DMS 273 treated with DMSO at 0.1 percent for 48 hours (cell line): ENCODE measurements at regions not wholly inside any gene's neighbourhood (a gene's known extent, or its start where the extent isn't known, plus 50 kb on each side); places are given as distances from the start of the nearest gene placed in this dataset.

Experiments used
- DNase-seq: peaks from one replicate; lab custom pipeline; 2025; lab: John Stamatoyannopoulos, UW

DNA sequence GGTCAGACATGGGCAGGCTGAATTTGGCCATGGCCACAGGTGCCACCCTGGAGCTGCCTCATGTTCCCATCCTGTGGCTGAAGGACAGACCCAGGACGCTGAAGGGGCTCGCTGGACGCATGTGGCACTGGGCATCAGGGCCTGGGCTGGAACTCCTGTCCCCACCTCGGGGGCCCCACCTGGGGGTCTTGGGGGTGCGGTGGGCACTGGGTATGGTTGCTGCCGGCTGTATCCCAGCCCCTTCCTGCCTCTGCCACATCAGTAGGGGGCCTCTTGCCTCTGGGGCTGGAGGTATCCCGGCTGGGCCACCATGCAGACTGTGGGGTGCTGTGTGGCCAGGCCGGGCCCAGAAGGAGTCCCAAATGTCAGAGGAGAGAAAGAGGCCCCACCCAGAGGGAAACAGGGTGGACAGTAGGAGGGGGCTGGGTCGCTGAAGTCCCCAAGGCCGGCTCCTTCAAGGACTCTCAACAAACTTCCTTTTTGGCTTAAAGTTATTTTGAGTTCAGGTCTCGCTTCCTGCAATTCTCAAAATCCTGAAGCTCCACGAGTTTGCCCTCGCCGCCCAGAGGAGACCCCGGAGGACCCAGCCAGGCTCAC lies 78.7 kb downstream of the SIK1 start:
- DNase-seq, result no peak

DNA sequence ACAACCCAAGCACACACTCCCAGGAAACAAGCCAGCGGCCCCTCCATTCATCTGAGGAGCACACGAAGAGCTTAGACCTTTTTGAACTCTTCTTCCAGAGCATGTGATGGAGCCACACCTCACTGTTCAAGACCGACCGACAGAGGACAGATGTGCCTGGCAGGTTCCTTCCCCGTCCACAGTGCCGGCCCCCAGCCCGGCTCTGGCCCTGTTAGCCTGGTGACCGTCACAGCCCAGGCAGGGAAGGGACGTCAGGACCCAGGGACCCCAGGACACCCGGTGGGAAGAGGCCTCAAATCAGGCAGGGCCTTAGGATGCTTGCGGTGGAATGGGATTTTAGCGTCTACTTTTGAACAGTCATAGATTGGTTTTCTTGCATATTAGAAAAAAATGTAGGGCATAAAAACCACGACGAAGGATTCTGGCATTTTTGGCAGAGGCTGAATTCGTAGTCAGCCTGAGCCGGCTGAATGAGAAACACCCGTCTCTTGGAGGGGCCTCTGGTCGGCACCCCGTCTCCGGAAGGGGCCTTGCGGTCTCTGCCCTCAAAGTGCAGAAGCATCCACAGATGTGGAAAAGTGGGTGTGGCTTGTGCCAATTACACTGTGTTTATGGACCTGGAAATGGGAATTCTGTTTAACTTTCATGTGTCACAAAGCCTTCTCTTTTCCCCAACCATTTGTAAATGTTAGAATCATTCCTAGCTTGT lies 79.3 kb downstream of the SIK1 start:
- DNase-seq, result no peak

DNA sequence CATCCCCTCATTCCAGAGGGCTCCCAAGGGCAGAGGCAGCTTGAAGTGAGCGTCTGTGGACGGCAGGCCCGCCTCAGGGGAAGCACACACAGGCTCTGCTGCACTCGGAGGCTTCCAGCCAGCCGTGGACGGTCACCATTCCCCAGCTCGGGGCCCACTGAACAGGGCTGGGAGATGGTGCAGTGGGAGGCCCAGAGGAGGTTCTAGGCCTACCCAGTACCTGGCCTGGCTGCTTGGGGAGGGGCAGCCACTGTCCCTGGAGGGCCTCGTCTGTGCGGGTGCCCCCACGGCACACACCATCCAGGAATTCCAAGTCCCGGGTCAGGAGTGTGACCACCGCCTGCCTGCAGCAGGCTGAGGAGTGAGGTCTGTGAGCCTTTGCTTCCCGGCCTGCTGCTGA lies 80.4 kb downstream of the SIK1 start:
- DNase-seq, result no peak

DNA sequence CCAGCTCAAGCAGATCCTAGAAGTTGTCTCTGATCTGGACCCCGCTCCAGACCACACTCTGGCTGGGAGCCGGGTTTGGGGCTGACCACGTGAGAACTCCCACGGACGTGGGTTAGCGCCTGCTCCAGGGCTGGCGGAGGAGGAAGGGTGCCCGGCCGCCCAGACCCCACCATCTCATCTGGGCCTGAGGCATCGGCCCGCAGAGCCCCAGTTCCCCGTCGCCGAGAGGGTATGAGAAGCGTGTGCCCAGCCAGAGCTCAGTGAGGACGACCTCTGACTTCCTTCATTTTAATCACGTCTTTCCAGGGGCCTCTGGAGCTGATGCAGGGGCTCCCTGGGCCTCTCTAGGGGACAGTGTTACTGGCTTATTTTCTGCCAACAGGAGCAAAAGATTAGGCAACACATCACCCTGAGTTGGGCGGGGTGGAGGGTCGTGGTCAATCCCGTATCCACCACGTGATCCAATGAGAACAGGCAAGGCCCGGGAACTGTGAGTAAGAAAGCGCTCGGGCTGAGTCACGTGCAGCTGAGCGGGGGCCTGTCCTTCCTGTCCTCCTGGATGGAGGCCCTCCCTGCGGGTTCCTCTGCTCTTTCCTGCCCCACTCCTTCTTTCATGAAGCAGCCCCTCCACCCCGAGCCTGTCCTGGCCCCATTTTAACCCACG lies 81.1 kb downstream of the SIK1 start:
- no peak for DNase-seq

DNA sequence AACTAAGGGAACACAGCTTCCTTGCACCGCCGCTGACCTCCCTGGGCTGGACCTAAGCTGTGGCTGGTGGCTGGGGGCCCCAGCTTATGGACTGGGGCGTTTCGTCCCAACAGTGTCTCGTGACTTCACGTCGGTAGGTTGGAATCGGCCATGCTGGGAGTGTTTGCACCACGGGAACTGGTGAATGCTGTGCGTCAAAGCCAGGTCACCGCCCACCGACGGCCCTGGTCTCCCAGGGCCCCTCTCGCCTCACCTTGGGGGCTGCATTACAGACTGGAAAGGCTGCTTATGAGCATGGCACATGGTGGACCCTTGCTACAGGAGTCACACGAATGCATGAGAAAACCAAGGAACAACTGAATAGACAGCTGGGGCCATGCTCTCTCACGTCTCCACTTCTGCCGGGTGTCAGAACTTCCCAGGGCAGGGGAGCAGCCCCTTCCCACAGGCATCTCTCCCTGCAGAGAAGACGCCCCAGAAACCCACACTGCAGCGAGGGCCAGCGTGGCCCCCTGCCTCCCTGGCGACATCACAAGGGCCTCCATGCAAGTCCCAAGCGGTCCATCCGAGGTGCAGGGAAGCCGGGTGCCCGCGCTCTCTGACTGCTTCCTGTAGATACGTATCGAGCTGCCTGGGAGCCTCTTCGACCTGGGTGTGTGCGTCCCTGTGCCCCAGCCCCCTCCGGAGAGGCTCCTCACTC lies 81.7 kb downstream of the SIK1 start:
- no peak for DNase-seq

DNA sequence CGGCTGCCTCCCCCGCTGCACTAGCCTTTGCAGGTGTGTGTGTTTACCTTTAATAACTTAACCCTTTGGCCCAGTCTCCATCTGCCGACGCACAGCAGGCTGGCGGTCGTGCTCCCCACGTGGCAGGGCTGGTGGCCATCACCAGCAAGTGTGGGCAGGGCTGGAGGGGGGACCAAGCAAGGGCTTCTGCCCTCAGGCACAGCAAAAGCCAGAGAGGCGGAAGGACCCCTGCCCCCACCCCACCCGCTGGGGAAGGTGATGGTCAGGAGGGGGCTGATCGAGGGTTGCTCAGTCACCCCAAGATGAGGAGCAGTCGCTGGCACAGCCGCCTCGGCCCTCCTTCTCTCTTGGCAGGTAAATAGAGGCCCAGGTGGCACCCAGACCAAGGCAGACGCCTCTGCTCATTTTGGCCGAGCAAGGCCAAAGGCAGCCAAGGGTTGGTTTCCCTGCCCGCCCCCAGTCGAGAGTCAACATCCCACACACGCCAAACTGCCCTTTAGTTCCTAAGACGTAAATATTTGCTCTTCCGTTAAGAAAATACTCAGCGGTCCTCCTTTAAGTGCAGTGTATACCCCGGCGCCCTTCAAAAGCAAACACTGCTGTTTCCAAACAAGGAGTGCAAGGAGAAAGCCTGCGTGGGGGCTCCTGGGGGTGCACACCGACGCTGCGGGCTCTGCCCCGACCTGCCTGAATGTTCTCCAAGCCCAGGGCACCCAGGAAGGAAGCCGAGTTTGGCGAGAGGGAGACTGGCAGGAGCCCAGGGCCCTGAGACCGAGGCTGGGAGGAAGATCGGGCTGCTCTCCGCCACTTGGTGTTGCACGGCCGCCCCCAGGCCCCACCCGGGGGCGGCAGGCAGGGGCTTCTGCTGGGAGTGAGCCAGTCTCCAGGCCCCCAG lies 82.7 kb downstream of the SIK1 start:
- DNase-seq, result no peak

DNA sequence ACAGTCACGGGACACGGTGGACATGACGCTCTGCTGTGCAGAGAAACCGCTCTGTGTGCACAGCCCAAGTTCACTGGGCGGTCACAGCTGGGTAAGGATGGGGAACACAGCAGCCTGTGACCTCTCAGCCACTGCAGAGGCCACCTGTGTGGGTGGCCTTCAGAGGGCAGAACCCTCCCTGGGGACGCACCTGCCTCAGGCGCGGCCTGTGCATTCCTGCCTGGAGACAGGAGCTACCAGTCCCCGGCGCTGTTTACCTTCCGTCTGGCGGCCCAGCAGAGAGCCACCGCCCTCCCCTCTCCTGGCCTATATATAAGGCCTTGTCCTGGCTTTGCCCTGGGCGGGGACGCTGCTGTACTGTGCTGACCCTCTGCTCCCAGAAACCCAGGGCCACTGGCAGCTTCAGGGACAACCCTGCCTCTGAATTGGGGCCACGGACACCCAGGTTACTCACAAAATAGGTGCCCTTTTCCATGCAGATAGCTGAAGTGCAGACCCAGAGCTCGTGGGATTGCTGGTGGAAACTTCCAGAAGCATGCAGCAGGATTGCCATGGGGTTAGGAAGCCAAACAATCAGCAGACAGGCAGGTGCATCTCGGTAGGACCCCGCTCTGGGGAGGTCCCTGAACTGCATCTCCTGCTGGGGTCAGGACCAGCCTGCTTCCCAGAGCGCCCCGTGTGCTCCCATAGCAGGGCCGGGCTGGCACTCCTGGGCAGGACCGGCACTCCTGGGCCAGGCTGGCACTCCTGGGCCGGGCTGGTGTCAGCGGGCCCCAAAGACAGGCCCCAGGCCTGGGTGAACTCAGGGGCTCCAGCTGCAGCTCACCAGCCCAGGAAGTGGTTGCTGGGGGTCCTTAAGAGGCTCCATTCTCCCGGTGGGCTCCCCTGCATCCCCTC lies 83.6 kb downstream of the SIK1 start:
- DNase-seq, result no peak

DNA sequence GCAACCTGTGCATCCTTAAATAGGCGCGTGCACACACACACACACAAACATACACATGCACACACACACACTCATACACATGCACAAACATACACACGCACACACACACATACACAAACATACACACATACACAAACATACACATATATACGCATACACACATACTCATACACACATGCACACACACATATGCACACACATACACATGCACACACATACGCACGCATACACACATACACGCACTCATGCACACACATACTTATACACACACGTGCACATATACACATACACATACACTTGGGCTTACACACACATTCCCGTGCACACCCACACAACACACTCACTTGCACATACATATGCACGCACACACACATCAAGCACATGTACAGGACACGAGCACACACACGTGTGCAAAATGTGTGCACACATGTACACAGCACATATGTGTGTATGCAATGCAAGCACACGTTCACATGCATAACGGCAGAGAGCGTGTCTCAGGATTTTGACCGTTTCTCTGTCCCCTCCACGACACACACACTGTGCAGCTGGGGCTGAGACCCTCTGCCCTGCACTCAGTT lies 84.5 kb downstream of the SIK1 start:
- no peak for DNase-seq

DNA sequence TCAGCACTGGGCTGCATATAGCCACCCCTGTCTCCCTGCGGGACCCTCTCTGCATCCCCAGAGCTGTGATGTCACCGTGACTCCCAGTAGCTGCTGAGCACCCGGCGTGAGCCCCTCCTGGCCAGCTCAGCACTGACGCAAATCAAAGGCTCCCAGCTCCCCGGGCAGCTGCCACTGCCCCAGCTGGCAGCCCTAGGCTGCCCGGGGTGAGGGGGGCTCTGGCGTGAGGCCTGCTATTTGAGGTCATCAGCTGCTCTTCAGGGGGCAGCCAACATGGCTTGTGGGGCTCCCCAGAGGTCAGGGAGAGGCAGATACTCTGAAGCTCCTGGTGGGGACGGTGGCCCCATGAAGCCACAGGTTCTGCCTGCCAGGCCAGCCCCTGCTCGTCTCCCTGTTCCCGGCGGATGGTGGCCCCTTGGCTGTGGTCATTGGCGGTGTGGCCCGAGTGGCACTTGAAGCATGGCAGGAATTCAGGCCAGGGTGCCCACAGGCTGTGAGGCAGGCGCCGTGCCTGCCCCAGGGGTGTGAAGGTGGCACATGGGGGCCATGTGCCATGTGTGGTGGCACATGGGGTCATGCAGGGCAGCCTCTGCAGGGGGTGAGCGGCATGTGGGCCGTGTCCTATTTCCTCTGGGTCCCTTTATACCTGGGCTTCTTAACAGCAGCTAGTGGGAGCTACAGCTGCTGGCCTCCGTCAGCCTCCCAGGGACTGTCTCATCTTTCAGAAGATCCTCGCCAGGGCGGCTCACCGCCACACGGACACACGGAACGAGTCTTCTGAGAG lies 85.4 kb downstream of the SIK1 start:
- DNase-seq, result no peak

DNA sequence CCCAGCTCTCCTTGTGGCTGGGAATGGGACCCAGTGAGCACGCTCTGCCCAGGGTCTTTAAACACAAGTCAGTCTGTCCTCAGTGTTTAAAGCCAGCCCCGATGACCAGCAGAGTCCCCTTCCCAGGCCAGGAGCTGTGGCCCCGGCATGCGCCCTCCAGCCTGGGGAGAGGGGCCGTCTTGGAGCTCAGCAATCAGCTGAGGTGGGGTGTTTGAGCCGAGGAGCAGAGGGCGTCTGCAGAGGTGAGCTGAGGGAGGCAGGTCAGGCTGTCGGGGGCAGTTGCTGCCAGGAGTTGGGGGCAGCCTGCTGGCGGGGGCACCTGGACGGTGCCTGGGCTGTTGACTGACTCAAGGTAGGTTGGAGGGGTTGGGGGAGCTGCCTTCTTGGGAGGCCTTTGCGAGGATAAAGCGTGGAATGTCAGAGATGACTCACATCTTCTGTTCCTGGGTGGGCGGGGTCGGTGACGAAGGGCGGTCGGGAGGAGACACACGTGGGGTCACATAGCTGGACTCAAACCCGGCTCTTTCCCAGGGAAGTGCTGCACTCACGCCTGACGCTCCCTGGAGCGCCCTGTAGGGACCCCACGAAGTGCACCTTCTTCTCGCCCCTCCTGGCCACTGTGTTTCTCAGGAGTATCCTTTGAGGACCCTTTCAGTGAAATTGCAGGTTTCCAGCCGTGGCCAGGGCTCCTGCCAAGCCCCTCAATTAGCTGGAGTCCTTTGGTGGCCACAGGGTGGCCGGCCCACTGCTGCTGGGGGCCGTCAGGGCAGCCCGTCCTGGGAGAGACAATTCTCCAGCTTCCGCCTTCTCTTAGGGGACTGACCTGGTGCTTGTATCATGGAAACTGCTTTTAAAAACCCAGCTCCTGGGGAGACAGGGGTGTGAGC lies 86.2 kb downstream of the SIK1 start:
- no peak for DNase-seq

DNA sequence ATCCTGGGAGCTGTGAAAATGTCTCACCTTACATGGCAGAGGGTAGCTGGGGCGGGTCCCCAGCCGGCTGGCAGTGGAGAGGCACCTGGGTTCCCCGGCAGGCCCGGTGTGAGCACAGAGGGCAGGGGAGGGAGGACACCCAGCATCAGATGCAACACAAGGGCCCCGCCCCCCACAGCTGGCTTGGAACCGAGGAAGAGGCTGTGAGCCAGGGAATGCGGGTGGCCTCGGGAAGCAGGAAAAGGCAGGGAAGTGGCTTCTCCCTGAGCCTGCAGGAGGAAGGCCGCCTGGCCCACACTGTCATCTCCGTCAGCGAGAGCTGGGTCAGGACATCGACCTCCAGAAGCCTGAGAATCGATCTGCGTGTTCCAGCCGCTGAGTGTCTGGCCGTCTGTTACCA lies 87.3 kb downstream of the SIK1 start:
- no peak for DNase-seq

DNA sequence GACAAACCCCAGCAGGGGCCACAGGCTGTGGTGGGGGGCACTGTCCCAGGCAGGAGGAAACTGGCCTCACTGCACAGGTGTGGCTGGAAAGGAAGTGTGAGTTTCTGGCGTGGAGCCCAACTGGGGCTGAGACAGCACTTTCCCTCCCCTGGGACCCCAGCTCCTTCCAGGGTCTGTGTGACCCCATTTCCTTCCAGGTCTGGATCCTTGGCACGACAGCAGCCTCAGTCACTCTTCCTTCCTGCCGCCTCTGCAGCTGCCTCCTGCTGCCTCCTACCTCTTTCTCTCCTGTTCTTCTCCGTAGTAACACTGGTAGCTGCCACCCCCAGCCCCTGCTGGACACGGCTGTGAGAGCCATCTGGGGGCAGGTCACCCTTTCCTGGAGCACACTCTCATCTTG lies 88.0 kb downstream of the SIK1 start:
- no peak for DNase-seq

DNA sequence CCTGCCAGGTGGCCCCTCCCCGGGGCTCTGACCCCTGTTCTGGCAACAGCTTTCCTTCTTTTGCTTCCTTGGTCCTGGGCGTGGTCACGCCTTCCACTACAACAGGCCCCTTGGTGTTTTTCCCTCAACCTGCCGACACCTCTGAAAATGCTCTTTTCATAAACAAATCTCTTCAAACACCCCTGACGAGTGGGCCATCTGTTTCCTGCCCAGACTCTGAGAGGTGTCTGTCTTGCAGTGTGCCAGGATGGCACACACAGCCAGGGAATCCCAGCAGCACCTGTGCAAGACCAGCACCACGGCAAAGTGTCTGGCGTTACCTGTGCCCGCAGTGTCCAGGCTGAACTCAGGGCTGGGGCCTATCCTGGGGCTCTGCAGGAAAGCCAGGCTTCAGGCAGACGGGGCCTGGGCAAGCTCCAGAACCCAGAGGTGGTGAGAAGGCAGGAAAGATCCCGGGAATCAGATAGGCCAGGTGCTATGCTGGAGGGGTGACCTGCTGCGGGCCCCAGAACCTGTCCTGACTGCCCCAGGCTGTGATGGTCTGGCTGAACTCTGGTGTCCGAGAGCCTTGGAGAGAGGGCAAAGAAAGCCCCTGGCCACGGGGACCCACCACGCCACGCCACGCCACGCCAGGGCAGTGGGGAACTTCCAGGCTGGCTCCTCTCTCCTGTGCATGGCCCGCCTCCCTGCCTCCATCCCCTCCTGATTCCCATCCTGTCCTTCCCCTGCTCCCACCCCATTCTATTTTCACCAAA lies 88.9 kb downstream of the SIK1 start:
- DNase-seq, result no peak

DNA sequence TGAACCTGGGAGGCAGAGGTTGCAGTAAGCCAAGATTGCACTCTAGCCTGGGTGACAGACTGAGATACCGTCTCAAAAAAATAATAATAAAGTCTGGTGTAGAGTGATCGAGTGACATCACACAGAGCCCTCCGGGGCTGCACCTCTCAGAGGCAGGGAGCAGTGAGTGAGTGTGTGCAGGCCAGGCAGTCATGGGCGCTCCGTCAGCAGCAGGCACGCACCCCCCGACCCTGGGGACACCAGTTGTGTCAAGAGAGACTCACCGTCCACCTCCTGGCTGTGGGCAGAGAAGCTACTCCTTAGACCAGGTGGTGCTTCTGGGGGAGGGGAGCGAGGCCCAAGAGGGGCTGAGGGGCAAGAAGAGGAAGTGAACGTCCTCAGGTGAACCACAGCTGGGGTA lies 91.8 kb downstream of the SIK1 start:
- no peak for DNase-seq

DNA sequence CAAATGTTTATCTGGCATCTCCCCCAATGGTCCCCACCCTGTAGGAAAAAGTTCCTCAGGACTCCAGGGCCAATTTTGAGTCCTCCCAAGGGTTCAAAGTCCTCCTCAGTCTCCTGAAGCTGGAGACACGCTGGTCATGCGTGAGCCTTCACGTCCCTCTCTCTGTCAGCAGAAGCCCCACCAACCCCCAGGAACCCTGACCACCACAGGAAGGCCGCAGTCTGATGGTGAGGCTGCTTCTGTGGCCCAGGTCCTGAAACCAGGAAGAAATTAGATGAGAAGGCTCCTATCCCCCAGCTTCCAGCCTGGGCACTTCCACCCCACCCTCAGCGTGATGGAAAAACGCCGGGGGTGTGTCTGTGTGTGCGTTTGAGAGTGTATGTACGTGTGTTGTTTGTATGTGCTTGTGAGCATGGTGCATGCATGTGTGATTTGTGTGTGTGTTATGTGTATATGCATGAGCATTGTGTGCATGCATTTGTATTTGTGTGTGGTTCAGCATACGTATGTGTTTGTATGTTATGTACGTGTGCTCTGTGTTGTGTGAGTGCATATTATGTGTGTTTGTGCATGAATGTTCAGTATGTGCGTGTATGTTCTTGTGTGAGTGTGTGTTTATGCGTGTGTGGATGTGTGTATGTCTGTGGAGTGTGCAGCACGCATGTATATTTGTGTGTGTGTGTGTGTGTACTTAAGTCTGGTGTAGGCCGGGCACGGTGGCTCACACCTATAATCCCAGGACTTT lies 92.5 kb downstream of the SIK1 start:
- DNase-seq, result no peak

DNA sequence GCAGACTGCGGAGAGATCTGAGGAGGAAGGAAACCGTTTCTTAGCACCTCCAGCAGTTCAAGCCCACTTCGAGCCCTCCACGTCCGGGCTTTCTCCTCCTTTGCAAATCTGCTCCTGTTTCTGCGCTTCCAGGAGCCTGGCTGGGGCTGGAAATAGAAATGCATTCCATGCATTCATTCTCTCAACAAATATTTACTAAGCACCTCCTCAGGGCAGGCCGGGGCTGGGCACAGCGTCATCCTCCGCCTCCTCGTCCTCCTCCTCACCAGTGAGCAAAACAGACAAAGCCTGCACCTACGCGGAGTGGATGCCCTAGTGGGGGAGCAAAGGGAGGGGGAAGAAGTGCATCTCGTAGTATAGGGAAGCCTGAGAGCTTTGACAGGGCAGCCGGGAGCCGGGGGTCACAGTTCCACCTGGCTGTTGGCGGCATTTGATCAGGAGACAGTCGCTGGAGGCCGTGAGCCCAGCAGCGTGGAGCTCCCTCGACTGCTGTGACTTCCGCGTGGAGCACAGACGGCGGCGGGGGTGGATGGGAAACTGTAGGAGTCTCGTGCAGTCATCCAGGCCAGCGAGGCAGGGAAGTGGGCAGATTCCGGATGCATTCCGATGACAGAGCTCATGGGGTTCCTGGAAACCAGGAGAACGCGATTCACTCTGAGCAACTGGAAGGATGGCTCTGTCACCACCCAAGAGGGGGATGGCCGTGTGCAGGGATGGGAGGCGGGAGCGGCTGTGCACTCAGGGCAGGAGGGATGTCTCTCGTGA lies 93.5 kb downstream of the SIK1 start:
- no peak for DNase-seq
